Fibroblast of lung (primary cell): ENCODE measurements at regions not wholly inside any gene's neighbourhood (a gene's known extent, or its start where the extent isn't known, plus 50 kb on each side); places are given as distances from the start of the nearest gene placed in this dataset.

ENCODE experiments used
- DNase-seq, 2 donors: peaks; one replicate each; pipeline versions ENCODE4 v3.0.0 to v3.0.0-alpha.2; 2010; ENCODE audit warnings: low read depth in 2 of 2
- H2AFZ ChIP-seq: 2 replicates; pipeline ENCODE4 v1.5.1; 2012; ENCODE audit warnings: low read length, control low read depth, inconsistent platforms
- H3K27ac ChIP-seq: 2 replicates; pipeline ENCODE4 v1.5.1; 2011; ENCODE audit warnings: low read length, control low read depth; ENCODE audit not compliant: insufficient read depth
- H3K27me3 ChIP-seq: 2 replicates; pipeline ENCODE4 v1.5.1; 2011; ENCODE audit warnings: mild to moderate bottlenecking, low read length; ENCODE audit not compliant: control insufficient read depth, insufficient read depth
- H3K36me3 ChIP-seq: 2 replicates; pipeline ENCODE4 v1.5.1; 2011; ENCODE audit warnings: low read length; ENCODE audit not compliant: control insufficient read depth, insufficient read depth
- H3K4me1 ChIP-seq: 2 replicates; pipeline ENCODE4 v1.5.1; 2011; ENCODE audit warnings: low read length; ENCODE audit not compliant: control insufficient read depth, insufficient read depth; ENCODE audit errors: extremely low read depth
- H3K4me2 ChIP-seq: 2 replicates; pipeline ENCODE4 v1.5.1; 2011; ENCODE audit warnings: low read length, control low read depth; ENCODE audit not compliant: insufficient read depth; ENCODE audit errors: extremely low read depth
- H3K4me3 ChIP-seq, 4 experiments: fragments of 200-600 bp in 1 of 4; sonication (generic) in 1 of 4; replicated peaks in 1 of 4; 2 replicates each; pipeline ENCODE4 v1.5.1; 2011 to 2016; ENCODE audit warnings: low read length in 4 of 4, low read depth in 3 of 4, mild to moderate bottlenecking in 3 of 4, control low read depth in 2 of 4, inconsistent platforms in 1 of 4, mixed read lengths in 1 of 4; ENCODE audit not compliant: insufficient read depth in 1 of 4; ENCODE audit errors: control extremely low read depth in 1 of 4
- H3K79me2 ChIP-seq: 2 replicates; pipeline ENCODE4 v1.5.1; 2012; ENCODE audit warnings: mild to moderate bottlenecking, low read length, inconsistent platforms; ENCODE audit not compliant: control insufficient read depth, insufficient read depth
- H3K9ac ChIP-seq: 2 replicates; pipeline ENCODE4 v1.5.1; 2011; ENCODE audit warnings: mild to moderate bottlenecking, low read length, control low read depth; ENCODE audit not compliant: insufficient read depth
- H3K9me3 ChIP-seq: 2 replicates; pipeline ENCODE4 v1.5.1; 2012; ENCODE audit warnings: low read depth, low read length; ENCODE audit not compliant: control insufficient read depth, insufficient read depth
- H4K20me1 ChIP-seq: 2 replicates; pipeline ENCODE4 v1.5.1; 2011; ENCODE audit warnings: low read length; ENCODE audit not compliant: control insufficient read depth, insufficient read depth; ENCODE audit errors: extremely low read depth
- EZH2 ChIP-seq: IDR thresholded peaks from 2 replicates; pipeline ENCODE4 v1.5.1; 2012; ENCODE audit warnings: low read length, control low read depth, mild to moderate bottlenecking; ENCODE audit errors: missing control alignments
- TF ChIP-seq, protein P1 (sequence below), 2 donors: IDR thresholded peaks in 1 of 2; conservative IDR thresholded peaks in 1 of 2; 1 replicate in 1 of 2; 2 replicates in 1 of 2; pipeline ENCODE4 v1.5.1; 2011 to 2012; ENCODE audit warnings: low read length in 2 of 2, control low read depth in 1 of 2, inconsistent platforms in 1 of 2, low read depth in 1 of 2, mild to moderate bottlenecking in 1 of 2

DNA sequence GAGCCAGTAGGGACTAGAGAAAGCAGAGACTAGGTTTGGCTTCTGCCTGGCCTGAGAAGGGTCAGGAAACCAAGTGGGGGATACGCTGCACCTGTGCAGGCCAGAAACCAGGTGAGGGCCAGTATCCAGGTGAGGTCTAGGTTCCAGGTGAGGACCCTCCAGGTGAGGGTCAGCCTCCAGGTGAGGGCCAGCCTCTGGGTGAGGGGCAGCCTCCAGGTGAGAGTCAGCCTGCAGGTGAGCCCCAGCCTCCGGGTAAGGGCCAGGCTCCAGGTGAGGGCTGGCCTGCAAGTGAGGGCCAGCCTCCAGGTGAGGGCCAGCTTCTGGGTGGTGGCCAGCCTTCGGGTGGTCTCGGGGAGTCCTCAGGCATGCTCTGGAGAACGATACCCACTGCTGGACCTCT is 238.8 kb downstream of the USP46 start:
- Histone ChIP-seq H3K4me3 (no peak overlapping the region), H3K4me2 (no peak overlapping the region), H3K4me1 (no peaks in the 10 kb centered on the region), H3K9ac (no peak overlapping the region), H3K36me3 (no peaks in the 10 kb centered on the region), H4K20me1 (no peaks in the 10 kb centered on the region), H3K79me2 (no peaks in the 10 kb centered on the region), H3K27ac (no peak overlapping the region), H3K9me3 (no peaks in the 10 kb centered on the region), H3K27me3 (no peaks in the 10 kb centered on the region), H2AFZ (no peak overlapping the region)
- TF ChIP-seq, protein P1, sequence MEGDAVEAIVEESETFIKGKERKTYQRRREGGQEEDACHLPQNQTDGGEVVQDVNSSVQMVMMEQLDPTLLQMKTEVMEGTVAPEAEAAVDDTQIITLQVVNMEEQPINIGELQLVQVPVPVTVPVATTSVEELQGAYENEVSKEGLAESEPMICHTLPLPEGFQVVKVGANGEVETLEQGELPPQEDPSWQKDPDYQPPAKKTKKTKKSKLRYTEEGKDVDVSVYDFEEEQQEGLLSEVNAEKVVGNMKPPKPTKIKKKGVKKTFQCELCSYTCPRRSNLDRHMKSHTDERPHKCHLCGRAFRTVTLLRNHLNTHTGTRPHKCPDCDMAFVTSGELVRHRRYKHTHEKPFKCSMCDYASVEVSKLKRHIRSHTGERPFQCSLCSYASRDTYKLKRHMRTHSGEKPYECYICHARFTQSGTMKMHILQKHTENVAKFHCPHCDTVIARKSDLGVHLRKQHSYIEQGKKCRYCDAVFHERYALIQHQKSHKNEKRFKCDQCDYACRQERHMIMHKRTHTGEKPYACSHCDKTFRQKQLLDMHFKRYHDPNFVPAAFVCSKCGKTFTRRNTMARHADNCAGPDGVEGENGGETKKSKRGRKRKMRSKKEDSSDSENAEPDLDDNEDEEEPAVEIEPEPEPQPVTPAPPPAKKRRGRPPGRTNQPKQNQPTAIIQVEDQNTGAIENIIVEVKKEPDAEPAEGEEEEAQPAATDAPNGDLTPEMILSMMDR (conservative IDR thresholded peaks at IDR 0.05 in 1 of 2, IDR thresholded peaks at IDR 0.05 in 1 of 2; ENCODE audit: low read depth in 1 of 2, low read length in 2 of 2) = no peak
- no peak for TF ChIP-seq EZH2
- no peak for DNase-seq

DNA sequence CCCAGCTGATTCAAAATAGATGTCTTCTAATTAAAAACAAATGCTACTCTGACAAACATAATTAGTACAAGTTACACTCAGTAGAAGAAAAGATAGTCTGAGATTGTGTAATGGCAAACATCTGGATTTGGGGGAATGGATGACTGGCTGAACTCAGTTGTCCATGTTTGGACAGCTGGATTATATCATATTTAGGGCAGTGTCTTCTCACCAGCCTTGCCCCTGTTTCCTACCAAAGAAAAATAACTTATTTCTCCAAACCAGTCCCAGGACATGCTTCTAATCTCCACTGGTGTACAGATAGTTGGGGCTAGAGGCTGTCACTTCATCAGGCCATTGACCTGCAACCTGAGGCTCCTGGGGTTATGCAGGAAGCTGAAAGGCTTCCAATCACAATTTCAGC is 237.3 kb downstream of the USP46 start:
- Histone ChIP-seq H3K27ac (no peak overlapping the region), H3K27me3 (no peaks in the 10 kb centered on the region), H3K36me3 (no peaks in the 10 kb centered on the region), H3K9ac (no peak overlapping the region), H3K4me3 (no peak overlapping the region), H3K79me2 (no peaks in the 10 kb centered on the region), H3K9me3 (no peaks in the 10 kb centered on the region), H3K4me2 (no peak overlapping the region), H3K4me1 (no peaks in the 10 kb centered on the region), H2AFZ (no peak overlapping the region), H4K20me1 (no peaks in the 10 kb centered on the region)
- no peak for DNase-seq
- TF ChIP-seq, protein P1 (conservative IDR thresholded peaks at IDR 0.05 in 1 of 2, IDR thresholded peaks at IDR 0.05 in 1 of 2; ENCODE audit: low read depth in 1 of 2, low read length in 2 of 2) = no peak
- TF ChIP-seq EZH2 = no peak

GRCh38 chr4:52423967-52424366 is 235.1 kb downstream of the USP46 start:
- H3K4me2 ChIP-seq = no peak overlapping the region

More at GRCh38 chr4:52423967-52424366, 235.1 kb downstream of the USP46 start:
- H3K79me2 ChIP-seq = no peaks in the 10 kb centered on the region
- H2AFZ ChIP-seq = no peak overlapping the region
- no peaks in the 10 kb centered on the region for H3K36me3 ChIP-seq
- no peak overlapping the region for H3K27ac ChIP-seq
- H4K20me1 ChIP-seq = no peaks in the 10 kb centered on the region
- no peak overlapping the region for H3K9ac ChIP-seq
- H3K27me3 ChIP-seq = no peaks in the 10 kb centered on the region
- no peak for DNase-seq
- no peaks in the 10 kb centered on the region for H3K4me1 ChIP-seq
- no peak for TF ChIP-seq EZH2
- TF ChIP-seq, protein P1 (conservative IDR thresholded peaks at IDR 0.05 in 1 of 2, IDR thresholded peaks at IDR 0.05 in 1 of 2; ENCODE audit: low read depth in 1 of 2, low read length in 2 of 2) = no peak
- H3K9me3 ChIP-seq = no peaks in the 10 kb centered on the region
- H3K4me3 ChIP-seq = no peak overlapping the region
